Stimulated activated CD4-positive, alpha-beta T cell treated with anti-CD3 and anti-CD28 coated beads, Interleukin-2, amount 100 ng/mL, for 48 hours (primary cell): ENCODE measurements at regions not wholly inside any gene's neighbourhood (a gene's known extent, or its start where the extent isn't known, plus 50 kb on each side); places are given as distances from the start of the nearest gene placed in this dataset.
A peak's percentile ranks its signal among the peaks of the same experiment; 100 is the strongest.

ENCODE experiments used
- DNase-seq, 2 donors: peaks; one replicate each; pipeline ENCODE4 v3.0.0-alpha.2; 2020

DNA sequence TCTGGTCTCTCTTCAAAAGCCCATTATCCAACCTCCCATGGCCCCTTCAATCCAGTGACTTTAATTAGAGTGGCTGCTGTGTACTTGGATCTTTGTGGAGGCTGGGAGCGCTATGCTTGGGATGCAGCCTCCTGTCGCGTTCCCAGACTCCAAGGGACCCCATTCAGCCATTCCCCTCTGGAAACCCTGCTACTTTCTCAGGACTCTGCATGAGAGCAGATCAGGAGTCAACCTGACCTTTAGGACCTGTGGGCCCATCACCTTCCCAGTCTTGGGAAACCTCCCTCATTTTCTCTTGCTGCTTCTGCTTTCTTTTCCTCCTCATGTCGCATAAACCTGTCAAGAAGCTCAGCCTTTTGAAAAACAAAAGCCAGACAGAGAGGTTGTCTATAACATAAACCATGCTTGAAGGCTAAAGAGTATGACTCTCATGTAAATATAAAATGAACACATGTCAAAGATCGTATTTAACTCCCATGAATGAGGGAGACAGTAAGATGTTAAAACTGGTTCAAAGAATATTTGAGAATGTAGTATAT, 143.1 kb upstream of the PELI1 start:
- no peak for DNase-seq

- DNase-seq, result no peak
Observed at GRCh38 chr2:64288321-64289193, 144.3 kb upstream of the PELI1 start.

DNA sequence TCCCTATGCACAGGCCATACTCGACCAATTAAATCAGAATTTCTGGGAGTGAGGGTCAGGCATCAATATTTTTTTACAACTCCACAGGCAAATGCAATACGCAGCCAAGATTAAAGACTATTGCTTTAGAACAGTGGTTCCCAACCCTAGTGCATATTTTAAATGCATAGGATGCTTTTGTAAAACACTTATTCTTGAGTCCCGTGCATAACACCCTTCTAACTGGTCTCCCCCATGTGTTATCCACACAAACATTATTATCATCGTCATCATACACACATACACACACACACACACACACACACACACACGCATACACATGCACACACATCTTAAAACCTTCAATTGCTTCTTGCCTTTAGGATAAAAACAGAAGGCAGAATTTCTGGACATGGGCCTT, 145.0 kb upstream of the PELI1 start:
- no peak for DNase-seq

- no peak for DNase-seq
Observed at GRCh38 chr2:64289737-64290136, 145.5 kb upstream of the PELI1 start.

DNA sequence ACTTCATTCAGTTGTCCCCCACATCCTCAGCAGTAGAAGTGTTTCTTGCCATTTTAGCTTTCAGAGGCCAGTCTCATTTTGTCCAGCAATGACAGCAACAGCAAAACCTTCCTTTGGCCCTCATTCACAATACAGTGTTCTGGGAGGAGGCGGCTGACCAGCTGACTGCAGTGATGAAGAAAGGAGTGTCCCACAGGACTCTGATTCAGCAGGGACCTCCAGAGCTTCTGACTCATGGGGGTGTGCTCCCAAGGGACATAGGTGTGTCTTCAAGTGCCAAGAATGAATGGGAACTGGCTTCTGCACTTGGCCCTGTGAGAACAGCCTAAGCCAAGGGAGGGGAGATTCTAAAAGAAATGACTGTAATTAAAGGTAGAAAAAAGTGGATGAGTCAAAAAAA, 147.0 kb upstream of the PELI1 start:
- no peak for DNase-seq

DNA sequence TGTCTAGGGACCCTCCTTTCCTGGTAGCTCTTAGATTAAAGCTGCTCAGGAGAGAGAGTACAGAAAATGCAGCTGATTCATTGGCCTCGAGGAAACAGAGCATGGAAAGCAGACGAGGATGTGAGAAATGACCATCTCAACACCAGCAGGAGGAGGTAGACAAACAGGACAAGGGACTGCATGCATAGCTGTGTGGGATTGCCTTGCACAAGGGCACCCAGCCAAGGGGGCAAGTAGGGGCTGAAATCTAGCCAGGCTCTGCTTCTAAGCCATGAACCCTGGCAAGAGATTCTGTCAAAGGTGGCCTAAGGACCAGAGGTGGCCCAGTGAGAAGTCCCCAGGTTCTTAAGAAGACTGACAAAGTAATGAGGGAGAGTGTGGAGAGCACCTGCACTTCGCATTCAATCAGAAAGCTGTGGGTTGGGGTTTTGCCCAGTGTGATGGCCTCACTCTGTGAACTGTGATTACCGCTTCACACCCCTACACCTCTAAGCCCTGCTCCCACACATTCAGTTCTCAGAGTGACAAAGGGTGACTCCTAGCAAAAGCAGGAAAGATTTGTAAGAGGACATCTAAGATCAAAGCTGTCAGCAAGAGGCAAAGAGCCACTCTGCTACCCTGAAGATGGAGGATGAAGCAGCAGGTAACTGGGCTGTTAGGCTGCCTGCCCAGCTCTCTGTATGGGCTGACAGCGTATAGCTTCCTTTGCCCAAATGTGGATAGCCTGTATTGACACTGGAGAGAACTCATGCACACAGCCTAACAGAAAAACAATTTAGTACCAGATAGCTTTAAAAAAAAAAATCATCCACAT, 151.3 kb upstream of the PELI1 start:
- peak; percentile 21 to 44 for DNase-seq

- DNase-seq, result no peak
Observed at GRCh38 chr2:64296140-64296480, 151.9 kb upstream of the PELI1 start.

DNA sequence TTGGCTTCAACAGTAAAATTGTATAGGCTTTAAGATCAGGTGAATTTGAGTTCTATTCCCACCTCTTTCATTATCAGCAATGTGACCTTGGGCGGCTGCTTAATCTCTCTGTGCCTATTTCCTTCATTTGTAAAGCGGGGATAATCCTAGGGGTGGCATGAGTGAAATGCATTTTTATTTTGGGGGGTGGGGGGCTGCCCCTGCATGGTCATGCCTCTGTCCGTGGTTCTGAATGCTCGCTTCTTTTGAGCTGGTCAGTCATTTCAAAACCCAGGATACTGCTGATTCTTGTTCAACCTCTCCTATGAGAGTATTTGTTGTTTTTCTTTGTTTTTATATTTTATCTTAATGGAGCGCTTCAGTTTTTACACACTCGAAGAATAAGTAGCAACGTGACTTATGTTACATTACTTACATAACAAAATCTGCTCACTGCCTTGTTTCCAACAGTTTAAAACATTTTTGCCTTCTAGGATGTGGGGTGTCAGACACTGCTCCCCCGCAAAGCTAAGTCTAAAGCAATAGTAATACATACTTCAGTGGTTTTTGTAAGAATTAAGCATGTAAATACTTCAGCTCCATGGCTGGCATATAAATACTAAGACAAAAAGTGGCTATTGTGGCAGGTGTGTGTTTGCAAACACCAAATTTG, 152.6 kb upstream of the PELI1 start:
- DNase-seq, result no peak

GRCh38 chr2:64298161-64298560, 153.9 kb upstream of the PELI1 start:
- no peak for DNase-seq

DNA sequence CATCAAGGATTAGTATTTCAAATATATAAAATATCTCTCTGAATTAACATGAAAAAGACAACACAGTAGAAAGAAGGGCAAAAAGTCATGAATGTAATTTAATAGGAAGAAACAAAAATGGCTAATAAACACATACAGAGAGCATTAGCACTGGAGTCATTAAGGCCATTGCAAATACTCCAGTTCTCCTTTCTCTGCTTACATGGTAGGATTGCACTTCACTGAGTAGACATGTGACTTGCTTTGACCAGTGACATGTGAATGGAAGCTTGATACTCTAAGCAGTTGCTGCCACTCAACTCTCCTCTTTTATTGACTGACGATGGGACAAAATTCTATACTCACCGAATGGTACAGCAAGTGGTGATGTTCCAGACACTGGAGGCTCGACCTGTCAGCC, 153.9 kb upstream of the LGALSL start:
- DNase-seq, result no peak

GRCh38 chr2:64303250-64303649, 150.7 kb upstream of the LGALSL start:
- no peak for DNase-seq

GRCh38 chr2:64307421-64307820, 146.5 kb upstream of the LGALSL start:
- DNase-seq, result no peak

- DNase-seq, result no peak
Observed at GRCh38 chr2:64311191-64311910, 142.6 kb upstream of the LGALSL start.

GRCh38 chr2:64311948-64312621, 141.9 kb upstream of the LGALSL start:
- DNase-seq, result no peak

DNA sequence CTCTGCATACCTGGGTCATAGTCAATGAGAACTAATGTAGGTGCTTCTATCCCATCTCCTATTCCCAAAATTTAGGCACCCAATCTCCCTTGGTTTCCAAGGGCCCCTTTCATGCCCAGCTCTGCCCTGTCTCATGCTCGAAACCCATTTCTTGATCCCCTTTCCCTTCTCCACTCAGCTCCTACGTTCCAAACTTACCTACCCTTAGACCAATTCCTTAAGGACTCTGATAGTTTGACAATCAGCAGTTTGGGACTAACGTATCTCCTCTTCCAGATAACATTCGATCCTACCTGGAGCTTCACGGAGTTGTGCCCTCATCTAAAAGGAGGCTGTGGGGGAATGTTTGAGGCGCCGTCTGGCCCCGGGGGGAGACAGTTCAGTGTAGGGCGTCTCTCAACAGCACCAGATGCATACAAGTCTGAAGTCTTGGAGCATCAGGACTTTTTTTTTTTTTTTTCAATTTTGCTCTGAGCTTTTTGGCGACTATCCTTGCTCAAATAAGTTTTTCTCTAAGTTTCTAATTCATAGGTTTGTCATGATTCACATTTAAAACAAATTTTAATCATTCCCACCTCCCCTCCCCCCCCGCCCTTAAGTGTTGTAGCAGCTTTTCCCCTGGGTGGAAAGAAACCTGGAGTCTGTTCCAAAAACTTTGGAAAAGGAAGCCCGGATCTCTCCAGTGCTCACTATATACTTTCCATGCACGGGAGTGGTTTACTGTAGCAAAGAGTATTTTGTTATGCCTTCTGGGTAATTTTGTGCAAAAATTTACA, 141.2 kb upstream of the LGALSL start:
- no peak for DNase-seq

DNA sequence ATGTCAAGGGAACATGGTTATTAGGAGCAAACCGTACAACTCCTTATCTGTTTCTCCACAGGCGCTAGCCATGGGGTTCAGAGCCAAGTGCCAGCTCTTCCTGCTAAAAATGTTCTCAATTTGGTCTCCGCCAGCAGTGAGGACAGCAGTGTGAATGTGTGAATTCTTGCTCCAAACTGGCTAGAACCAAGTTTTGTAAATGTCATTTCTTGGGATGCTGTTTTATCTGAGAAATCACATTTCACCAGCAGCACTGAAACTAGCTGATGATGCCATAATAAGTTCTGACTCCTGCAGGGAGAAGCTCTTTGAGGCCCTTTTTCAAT, 140.6 kb upstream of the LGALSL start:
- no peak for DNase-seq

DNA sequence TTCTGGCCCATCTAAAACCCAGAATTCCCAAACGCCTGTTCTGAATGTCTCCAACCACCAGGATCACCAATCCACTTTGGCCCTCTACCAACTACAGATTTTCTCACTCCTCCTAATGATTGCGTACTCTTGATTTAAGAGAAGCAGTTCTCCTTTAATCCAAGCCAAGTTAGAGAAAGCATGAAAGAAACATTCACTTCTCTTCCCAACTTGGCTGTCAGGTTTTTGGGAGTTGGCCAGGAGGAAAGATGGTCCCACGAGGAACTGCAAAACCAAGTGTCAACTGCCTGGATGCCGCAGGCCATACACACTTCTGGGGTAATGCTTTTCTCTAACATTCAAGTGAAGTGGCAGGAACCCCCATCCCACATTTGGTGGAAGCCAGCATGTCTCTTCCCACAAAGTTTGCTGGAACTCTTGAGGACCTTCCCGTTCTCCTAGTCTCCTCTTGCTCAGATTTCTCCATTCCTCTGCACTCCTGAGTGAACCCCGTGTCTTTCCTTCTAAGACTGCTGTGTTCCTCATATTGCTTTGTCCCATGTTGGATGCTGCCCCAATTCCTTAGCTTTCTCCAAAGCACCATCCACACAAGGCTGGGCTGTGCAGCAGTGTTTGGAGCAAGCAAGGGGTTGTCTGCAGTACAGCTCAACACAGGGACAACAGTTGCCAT, 138.5 kb upstream of the LGALSL start:
- DNase-seq, result no peak

- no peak for DNase-seq
Observed at GRCh38 chr2:64317707-64318475, 136.1 kb upstream of the LGALSL start.

- no peak for DNase-seq
Observed at GRCh38 chr2:64318476-64318748, 135.6 kb upstream of the LGALSL start.

DNA sequence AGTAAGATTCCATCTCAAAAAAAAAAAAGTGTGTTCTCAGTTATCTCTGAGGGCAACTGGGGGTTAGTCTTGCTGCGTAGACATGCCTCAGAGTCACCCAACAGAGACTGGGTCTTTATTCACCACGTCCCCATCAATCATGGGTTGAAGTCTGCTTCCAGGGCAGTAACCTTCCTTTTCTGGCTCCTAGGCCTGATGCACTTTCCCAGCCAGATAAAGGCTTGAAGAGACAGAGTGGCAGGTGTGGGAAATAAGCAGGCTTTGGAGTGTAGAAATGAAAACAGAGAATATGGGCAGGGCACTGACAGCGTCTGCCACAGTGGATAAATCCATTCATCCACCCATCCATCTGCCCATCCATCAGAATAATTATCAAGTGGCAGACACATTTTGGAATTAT, 134.1 kb upstream of the LGALSL start:
- no peak for DNase-seq
